GM21515 (cell line): ENCODE measurements at regions not wholly inside any gene's neighbourhood (a gene's known extent, or its start where the extent isn't known, plus 50 kb on each side); places are given as distances from the start of the nearest gene placed in this dataset.

ENCODE experiments used
- ATAC-seq: cut with Tn5 transposase; IDR thresholded peaks from one replicate; pipeline ENCODE4 v1.9.1; 2021; ENCODE audit not compliant: unreplicated experiment

GRCh38 chr7:19224951-19225350 is 79.7 kb upstream of the FERD3L start:
- no peak for ATAC-seq

- ATAC-seq, result no peak
These were observed 70.2 kb upstream of the FERD3L start for GRCh38 chr7:19215412-19215811.

GRCh38 chr7:19213746-19214145 is 68.5 kb upstream of the FERD3L start:
- no peak for ATAC-seq

GRCh38 chr7:19210893-19211413 is 65.7 kb upstream of the FERD3L start:
- ATAC-seq, result no peak

- no peak for ATAC-seq
These were observed 64.0 kb upstream of the FERD3L start for GRCh38 chr7:19209166-19209696.

GRCh38 chr7:19206721-19207120 is 61.5 kb upstream of the FERD3L start:
- ATAC-seq, result no peak

- ATAC-seq, result no peak
These were observed 58.5 kb upstream of the FERD3L start for GRCh38 chr7:19203686-19204085.

- ATAC-seq, result no peak
These were observed 57.4 kb upstream of the FERD3L start for GRCh38 chr7:19202599-19202998.
